ENCODE measurements at regions not wholly inside any gene's neighbourhood (a gene's known extent, or its start where the extent isn't known, plus 50 kb on each side); places are given as distances from the start of the nearest gene placed in this dataset.

- no peak for TF ChIP-seq CTCF (conservative IDR thresholded peaks at IDR 0.05 in 1 of 2, IDR thresholded peaks at IDR 0.05 in 1 of 2; ENCODE audit: low read depth in 1 of 2, low read length in 2 of 2)
- TF ChIP-seq EZH2 (IDR thresholded peaks at IDR 0.05; ENCODE audit: low read length, missing control alignments) = no peak
Measured at GRCh38 chr4:23401572-23401971, 488.3 kb downstream of the PPARGC1A start.

All from fibroblast of lung (primary cell).